ENCODE measurements at regions not wholly inside any gene's neighbourhood (a gene's known extent, or its start where the extent isn't known, plus 50 kb on each side); places are given as distances from the start of the nearest gene placed in this dataset.

DNA sequence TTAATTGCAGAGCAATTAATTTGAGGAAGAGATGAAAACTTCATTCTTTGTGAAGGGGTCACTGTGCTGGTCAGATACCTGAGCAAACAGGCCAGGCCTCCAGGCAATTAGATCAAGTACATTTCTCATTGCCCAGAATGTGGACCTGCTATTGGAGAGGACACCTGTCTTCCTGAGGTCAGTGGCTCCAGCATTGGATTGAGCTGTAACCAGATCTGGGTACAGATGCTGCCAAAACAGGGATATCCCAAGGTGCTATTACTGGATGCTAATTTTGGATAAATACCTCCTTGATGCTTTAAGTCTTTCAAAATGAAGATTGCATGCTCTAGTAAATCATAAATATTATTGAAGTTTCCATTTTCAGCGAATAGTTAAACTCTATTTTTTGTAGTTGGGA, 131.5 kb downstream of the FAM161A start:
- TF ChIP-seq, protein P1, sequence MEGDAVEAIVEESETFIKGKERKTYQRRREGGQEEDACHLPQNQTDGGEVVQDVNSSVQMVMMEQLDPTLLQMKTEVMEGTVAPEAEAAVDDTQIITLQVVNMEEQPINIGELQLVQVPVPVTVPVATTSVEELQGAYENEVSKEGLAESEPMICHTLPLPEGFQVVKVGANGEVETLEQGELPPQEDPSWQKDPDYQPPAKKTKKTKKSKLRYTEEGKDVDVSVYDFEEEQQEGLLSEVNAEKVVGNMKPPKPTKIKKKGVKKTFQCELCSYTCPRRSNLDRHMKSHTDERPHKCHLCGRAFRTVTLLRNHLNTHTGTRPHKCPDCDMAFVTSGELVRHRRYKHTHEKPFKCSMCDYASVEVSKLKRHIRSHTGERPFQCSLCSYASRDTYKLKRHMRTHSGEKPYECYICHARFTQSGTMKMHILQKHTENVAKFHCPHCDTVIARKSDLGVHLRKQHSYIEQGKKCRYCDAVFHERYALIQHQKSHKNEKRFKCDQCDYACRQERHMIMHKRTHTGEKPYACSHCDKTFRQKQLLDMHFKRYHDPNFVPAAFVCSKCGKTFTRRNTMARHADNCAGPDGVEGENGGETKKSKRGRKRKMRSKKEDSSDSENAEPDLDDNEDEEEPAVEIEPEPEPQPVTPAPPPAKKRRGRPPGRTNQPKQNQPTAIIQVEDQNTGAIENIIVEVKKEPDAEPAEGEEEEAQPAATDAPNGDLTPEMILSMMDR (IDR thresholded peaks at IDR 0.05; ENCODE audit: low read depth, low read length, missing input control), result no peak
- TF ChIP-seq, protein P2, sequence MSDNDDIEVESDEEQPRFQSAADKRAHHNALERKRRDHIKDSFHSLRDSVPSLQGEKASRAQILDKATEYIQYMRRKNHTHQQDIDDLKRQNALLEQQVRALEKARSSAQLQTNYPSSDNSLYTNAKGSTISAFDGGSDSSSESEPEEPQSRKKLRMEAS (IDR thresholded peaks at IDR 0.05), result no peak
- TF ChIP-seq, protein P3, sequence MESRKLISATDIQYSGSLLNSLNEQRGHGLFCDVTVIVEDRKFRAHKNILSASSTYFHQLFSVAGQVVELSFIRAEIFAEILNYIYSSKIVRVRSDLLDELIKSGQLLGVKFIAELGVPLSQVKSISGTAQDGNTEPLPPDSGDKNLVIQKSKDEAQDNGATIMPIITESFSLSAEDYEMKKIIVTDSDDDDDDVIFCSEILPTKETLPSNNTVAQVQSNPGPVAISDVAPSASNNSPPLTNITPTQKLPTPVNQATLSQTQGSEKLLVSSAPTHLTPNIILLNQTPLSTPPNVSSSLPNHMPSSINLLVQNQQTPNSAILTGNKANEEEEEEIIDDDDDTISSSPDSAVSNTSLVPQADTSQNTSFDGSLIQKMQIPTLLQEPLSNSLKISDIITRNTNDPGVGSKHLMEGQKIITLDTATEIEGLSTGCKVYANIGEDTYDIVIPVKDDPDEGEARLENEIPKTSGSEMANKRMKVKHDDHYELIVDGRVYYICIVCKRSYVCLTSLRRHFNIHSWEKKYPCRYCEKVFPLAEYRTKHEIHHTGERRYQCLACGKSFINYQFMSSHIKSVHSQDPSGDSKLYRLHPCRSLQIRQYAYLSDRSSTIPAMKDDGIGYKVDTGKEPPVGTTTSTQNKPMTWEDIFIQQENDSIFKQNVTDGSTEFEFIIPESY (IDR thresholded peaks at IDR 0.05), result no peak
- TF ChIP-seq, protein P4, sequence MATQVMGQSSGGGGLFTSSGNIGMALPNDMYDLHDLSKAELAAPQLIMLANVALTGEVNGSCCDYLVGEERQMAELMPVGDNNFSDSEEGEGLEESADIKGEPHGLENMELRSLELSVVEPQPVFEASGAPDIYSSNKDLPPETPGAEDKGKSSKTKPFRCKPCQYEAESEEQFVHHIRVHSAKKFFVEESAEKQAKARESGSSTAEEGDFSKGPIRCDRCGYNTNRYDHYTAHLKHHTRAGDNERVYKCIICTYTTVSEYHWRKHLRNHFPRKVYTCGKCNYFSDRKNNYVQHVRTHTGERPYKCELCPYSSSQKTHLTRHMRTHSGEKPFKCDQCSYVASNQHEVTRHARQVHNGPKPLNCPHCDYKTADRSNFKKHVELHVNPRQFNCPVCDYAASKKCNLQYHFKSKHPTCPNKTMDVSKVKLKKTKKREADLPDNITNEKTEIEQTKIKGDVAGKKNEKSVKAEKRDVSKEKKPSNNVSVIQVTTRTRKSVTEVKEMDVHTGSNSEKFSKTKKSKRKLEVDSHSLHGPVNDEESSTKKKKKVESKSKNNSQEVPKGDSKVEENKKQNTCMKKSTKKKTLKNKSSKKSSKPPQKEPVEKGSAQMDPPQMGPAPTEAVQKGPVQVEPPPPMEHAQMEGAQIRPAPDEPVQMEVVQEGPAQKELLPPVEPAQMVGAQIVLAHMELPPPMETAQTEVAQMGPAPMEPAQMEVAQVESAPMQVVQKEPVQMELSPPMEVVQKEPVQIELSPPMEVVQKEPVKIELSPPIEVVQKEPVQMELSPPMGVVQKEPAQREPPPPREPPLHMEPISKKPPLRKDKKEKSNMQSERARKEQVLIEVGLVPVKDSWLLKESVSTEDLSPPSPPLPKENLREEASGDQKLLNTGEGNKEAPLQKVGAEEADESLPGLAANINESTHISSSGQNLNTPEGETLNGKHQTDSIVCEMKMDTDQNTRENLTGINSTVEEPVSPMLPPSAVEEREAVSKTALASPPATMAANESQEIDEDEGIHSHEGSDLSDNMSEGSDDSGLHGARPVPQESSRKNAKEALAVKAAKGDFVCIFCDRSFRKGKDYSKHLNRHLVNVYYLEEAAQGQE (IDR thresholded peaks at IDR 0.05), result no peak
- TF ChIP-seq TAF1 (conservative IDR thresholded peaks at IDR 0.05), result no peak
- no peak for TF ChIP-seq EGR1 (IDR thresholded peaks at IDR 0.05; ENCODE audit: low read depth in 2 of 2)

Data from liver (tissue), 3 donors.